ENCODE measurements at regions not wholly inside any gene's neighbourhood (a gene's known extent, or its start where the extent isn't known, plus 50 kb on each side); places are given as distances from the start of the nearest gene placed in this dataset.
"Not testable (repeated sequence)": the region's sequence is repeated elsewhere in the genome, so short reads cannot be mapped to it uniquely, and the experiment has no call there.

GRCh38 chr16:87156195-87156594 is 161.0 kb downstream of the C16orf95 start:
- DNase-seq (ENCODE audit: low read depth) = no peak

- no peak for DNase-seq (ENCODE audit: low read depth)
Measured at GRCh38 chr16:87160234-87160636, 157.0 kb downstream of the C16orf95 start.

- no peak for DNase-seq (ENCODE audit: low read depth)
Measured at GRCh38 chr16:87160701-87161337, 156.4 kb downstream of the C16orf95 start.

- DNase-seq (ENCODE audit: low read depth) = not testable (repeated sequence)
Measured at GRCh38 chr16:87161410-87161809, 155.8 kb downstream of the C16orf95 start.

- DNase-seq (ENCODE audit: low read depth) = no peak
Measured at GRCh38 chr16:87161822-87162676, 155.1 kb downstream of the C16orf95 start.

- not testable (repeated sequence) for DNase-seq (ENCODE audit: low read depth)
Measured at GRCh38 chr16:87162799-87163198, 154.4 kb downstream of the C16orf95 start.

- no peak for DNase-seq (ENCODE audit: low read depth)
Measured at GRCh38 chr16:87163637-87164036, 153.6 kb downstream of the C16orf95 start.

- DNase-seq (ENCODE audit: low read depth) = no peak
Measured at GRCh38 chr16:87165151-87165550, 152.0 kb downstream of the C16orf95 start.

GRCh38 chr16:87165885-87166284 is 151.3 kb downstream of the C16orf95 start:
- DNase-seq (ENCODE audit: low read depth) = no peak

- DNase-seq (ENCODE audit: low read depth) = no peak
Measured at GRCh38 chr16:87166321-87166720, 150.9 kb downstream of the C16orf95 start.

- DNase-seq (ENCODE audit: low read depth) = no peak
Measured at GRCh38 chr16:87166934-87167333, 150.3 kb downstream of the C16orf95 start.

GRCh38 chr16:87169509-87169995 is 147.6 kb downstream of the C16orf95 start:
- DNase-seq (ENCODE audit: low read depth) = no peak

GRCh38 chr16:87170310-87170709 is 146.9 kb downstream of the C16orf95 start:
- DNase-seq (ENCODE audit: low read depth) = no peak

GRCh38 chr16:87171723-87172122 is 145.5 kb downstream of the C16orf95 start:
- no peak for DNase-seq (ENCODE audit: low read depth)

- no peak for DNase-seq (ENCODE audit: low read depth)
Measured at GRCh38 chr16:87172632-87173031, 144.6 kb downstream of the C16orf95 start.

- no peak for DNase-seq (ENCODE audit: low read depth)
Measured at GRCh38 chr16:87173294-87173893, 143.8 kb downstream of the C16orf95 start.

- DNase-seq (ENCODE audit: low read depth) = no peak
Measured at GRCh38 chr16:87174061-87174460, 143.1 kb downstream of the C16orf95 start.

GRCh38 chr16:87176735-87177134 is 140.5 kb downstream of the C16orf95 start:
- DNase-seq (ENCODE audit: low read depth) = no peak

GRCh38 chr16:87177673-87178072 is 139.5 kb downstream of the C16orf95 start:
- no peak for DNase-seq (ENCODE audit: low read depth)

GRCh38 chr16:87178177-87178863 is 138.9 kb downstream of the C16orf95 start:
- DNase-seq (ENCODE audit: low read depth) = no peak

- no peak for DNase-seq (ENCODE audit: low read depth)
Measured at GRCh38 chr16:87178977-87179376, 138.2 kb downstream of the C16orf95 start.

GRCh38 chr16:87180069-87180468 is 137.1 kb downstream of the C16orf95 start:
- no peak for DNase-seq (ENCODE audit: low read depth)
